Gastrocnemius medialis (tissue), 4 donors: ENCODE measurements at regions not wholly inside any gene's neighbourhood (a gene's known extent, or its start where the extent isn't known, plus 50 kb on each side); places are given as distances from the start of the nearest gene placed in this dataset.

Experiments used
- ATAC-seq, 2 donors: fragments of 150-250 bp; one replicate each; pipeline ENCODE4 v1.9.1; 2016
- DNase-seq, 2 donors: peaks; one replicate each; pipeline ENCODE4 v3.0.0-alpha.2; 2019
- H3K27ac ChIP-seq, 4 donors: fragments of 200-600 bp; sonication (generic); 1 replicate in 1 of 4; 2 replicates in 3 of 4; pipeline ENCODE4 v1.5.1; 2016 to 2018; ENCODE audit warnings: mild to moderate bottlenecking in 2 of 4, moderate library complexity in 1 of 4
- H3K27me3 ChIP-seq, 3 donors: fragments of 200-600 bp; sonication (generic) in 2 of 3; 1 replicate in 1 of 3; 2 replicates in 2 of 3; pipeline versions ENCODE4 v1.5.1 to v1.6.0; 2016 to 2019; ENCODE audit warnings: mild to moderate bottlenecking in 1 of 3, moderate library complexity in 1 of 3
- H3K36me3 ChIP-seq, 2 donors: fragments of 200-600 bp; sonication (generic) in 1 of 2; one replicate each; pipeline ENCODE4 v1.5.1; 2017 to 2018
- H3K4me1 ChIP-seq, 2 donors: fragments of 200-600 bp; sonication (generic) in 1 of 2; one replicate each; pipeline ENCODE4 v1.5.1; 2016 to 2017; ENCODE audit warnings: mild to moderate bottlenecking in 2 of 2
- H3K4me3 ChIP-seq, 4 donors: fragments of 200-600 bp; sonication (generic) in 3 of 4; 1 replicate in 1 of 4; 2 replicates in 3 of 4; pipeline ENCODE4 v1.5.1; 2016 to 2019; ENCODE audit warnings: mild to moderate bottlenecking in 2 of 4
- H3K9me3 ChIP-seq, 3 donors: fragments of 200-600 bp; sonication (generic) in 2 of 3; 1 replicate in 1 of 3; 2 replicates in 2 of 3; pipeline ENCODE4 v1.5.1; 2016 to 2019
- POLR2A ChIP-seq, 2 donors: fragments of 450-650 bp; IDR thresholded peaks; one replicate each; pipeline ENCODE4 v1.6.1; 2017; ENCODE audit warnings: antibody characterized with exemption in 2 of 2, mild to moderate bottlenecking in 2 of 2, moderate library complexity in 2 of 2
- in situ Hi-C, 4 donors: fragments of 200-750 bp; cut with MboI; loops; one replicate each; pipeline versions ENCODE4 v1.15.0 to v1.8.0; 2017; ENCODE audit warnings: low sequenced_read_pairs in 4 of 4
- intact Hi-C: fragments of 100-400 bp; cut with DNase I; formaldehyde crosslinking; loops from one replicate; pipeline ENCODE4 v1.15.1; 2023; ENCODE audit warnings: low total_unique reads
- TF ChIP-seq, protein P1 (sequence below), 5 experiments: fragments of 450-650 bp in 3 of 5; fragments of 200-600 bp in 2 of 5; sonication (generic) in 2 of 5; IDR thresholded peaks in 4 of 5; conservative IDR thresholded peaks in 1 of 5; 1 replicate in 4 of 5; 2 replicates in 1 of 5; pipeline ENCODE4 v1.5.1; 2016 to 2019; ENCODE audit warnings: antibody characterized with exemption in 5 of 5, mild to moderate bottlenecking in 3 of 5, moderate library complexity in 3 of 5

DNA sequence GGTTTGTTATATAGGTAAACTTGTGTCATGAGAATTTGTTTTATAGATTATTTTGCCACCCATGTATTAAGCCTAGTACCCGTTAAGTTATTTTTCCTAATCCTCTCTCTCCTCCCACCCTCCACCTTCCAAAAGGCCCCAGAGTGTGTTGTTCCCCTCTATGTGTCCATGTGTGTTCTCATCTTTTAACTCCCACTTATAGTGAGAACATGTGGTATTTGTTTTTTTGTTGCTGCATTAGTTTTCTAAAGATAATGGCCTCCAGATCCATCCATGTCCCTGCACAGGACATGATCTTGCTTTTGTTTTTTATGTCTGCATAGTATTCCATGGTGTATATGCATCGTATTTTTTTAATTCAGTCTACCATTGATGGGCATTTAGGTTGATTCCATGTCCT is 1075.6 kb upstream of the CNTNAP5 start:
- ATAC-seq (no peak), DNase-seq (no peak)
- Histone ChIP-seq H3K27ac (no peak overlapping the region), H3K4me1 (no peaks in the 10 kb centered on the region), H3K4me3 (no peak overlapping the region), H3K27me3 (no peaks in the 10 kb centered on the region), H3K9me3 (no peaks in the 10 kb centered on the region), H3K36me3 (no peaks in the 10 kb centered on the region)
- intact Hi-C loops: no loop called here
- TF ChIP-seq POLR2A (IDR thresholded peaks at IDR 0.05): no peak
- TF ChIP-seq, protein P1, sequence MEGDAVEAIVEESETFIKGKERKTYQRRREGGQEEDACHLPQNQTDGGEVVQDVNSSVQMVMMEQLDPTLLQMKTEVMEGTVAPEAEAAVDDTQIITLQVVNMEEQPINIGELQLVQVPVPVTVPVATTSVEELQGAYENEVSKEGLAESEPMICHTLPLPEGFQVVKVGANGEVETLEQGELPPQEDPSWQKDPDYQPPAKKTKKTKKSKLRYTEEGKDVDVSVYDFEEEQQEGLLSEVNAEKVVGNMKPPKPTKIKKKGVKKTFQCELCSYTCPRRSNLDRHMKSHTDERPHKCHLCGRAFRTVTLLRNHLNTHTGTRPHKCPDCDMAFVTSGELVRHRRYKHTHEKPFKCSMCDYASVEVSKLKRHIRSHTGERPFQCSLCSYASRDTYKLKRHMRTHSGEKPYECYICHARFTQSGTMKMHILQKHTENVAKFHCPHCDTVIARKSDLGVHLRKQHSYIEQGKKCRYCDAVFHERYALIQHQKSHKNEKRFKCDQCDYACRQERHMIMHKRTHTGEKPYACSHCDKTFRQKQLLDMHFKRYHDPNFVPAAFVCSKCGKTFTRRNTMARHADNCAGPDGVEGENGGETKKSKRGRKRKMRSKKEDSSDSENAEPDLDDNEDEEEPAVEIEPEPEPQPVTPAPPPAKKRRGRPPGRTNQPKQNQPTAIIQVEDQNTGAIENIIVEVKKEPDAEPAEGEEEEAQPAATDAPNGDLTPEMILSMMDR (IDR thresholded peaks at IDR 0.05 in 4 of 5, conservative IDR thresholded peaks at IDR 0.05 in 1 of 5): no peak
- in situ Hi-C loops: no loop called here

DNA sequence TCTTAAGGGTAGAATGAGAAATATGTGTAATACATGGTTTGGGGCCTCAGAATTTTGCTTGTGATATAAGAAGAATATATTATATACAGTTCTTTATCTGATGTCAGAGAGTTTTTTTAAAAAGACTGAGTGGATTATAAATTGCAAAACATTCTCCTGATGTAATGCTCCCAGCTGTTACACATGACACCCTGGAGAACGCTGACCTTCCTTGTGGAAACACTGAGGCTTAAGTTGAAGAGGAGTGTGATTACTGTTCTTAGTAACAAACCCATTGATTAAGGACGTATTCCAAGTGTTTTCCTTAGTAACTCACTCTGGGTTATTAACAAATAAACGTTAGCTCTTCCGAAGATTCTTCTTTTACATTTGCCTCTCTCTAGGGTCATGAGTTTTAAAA is 1069.3 kb upstream of the CNTNAP5 start:
- no peak for TF ChIP-seq POLR2A (IDR thresholded peaks at IDR 0.05)
- TF ChIP-seq, protein P1 (IDR thresholded peaks at IDR 0.05 in 4 of 5, conservative IDR thresholded peaks at IDR 0.05 in 1 of 5): no peak
- in situ Hi-C loops (no loop called here), intact Hi-C loops (no loop called here)
- Histone ChIP-seq H3K27me3 (no peaks in the 10 kb centered on the region), H3K27ac (no peak overlapping the region), H3K36me3 (no peaks in the 10 kb centered on the region), H3K4me1 (no peaks in the 10 kb centered on the region), H3K4me3 (no peak overlapping the region), H3K9me3 (no peaks in the 10 kb centered on the region)
- DNase-seq (no peak), ATAC-seq (no peak)

DNA sequence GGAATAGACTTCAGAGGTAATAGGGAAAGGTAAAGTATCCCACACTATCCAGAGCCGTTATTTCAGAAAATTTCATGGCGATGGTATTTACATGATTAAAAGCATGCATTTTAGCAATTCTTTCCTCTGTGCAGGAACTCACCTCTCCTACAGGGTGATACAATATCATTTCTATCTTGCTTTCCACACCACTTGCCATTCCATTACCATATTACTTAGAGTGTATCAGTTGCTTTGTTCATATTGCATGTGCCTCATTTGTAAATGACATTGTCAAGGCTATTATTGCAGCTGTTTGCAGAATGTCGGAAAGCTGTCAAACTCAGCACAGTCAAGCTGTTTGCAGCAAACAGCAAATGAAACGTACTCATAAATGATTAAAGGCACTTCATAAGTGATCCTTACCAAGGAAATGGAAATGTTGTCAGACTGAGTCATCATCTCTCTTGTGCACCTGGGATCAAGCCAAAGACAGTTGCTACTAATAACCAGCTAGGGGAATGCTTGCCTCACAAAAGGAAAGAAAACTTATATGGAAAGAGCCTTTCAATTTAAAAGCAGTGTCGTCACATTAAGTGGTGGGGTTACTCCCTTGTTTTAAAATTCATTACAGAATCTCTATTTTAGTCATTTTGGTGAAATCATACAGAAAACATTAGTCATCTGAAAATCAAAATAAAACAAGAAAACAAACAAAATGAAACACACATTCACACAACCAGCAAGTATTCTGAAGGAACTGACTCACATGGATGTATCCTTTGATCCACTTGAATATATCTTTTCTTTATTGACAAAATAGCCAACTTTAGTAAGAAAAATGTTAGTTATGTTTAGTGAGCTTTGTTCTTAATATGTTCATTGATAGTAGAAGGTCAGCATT is 1064.1 kb upstream of the CNTNAP5 start:
- intact Hi-C loops (no loop called here), in situ Hi-C loops (no loop called here)
- TF ChIP-seq, protein P1 (IDR thresholded peaks at IDR 0.05 in 4 of 5, conservative IDR thresholded peaks at IDR 0.05 in 1 of 5): no peak
- TF ChIP-seq POLR2A (IDR thresholded peaks at IDR 0.05): no peak
- ATAC-seq: no peak
- Histone ChIP-seq H3K27me3 (no peaks in the 10 kb centered on the region), H3K27ac (no peak overlapping the region), H3K36me3 (no peaks in the 10 kb centered on the region), H3K4me3 (no peak overlapping the region), H3K9me3 (no peaks in the 10 kb centered on the region), H3K4me1 (no peaks in the 10 kb centered on the region)
- DNase-seq: no peak

DNA sequence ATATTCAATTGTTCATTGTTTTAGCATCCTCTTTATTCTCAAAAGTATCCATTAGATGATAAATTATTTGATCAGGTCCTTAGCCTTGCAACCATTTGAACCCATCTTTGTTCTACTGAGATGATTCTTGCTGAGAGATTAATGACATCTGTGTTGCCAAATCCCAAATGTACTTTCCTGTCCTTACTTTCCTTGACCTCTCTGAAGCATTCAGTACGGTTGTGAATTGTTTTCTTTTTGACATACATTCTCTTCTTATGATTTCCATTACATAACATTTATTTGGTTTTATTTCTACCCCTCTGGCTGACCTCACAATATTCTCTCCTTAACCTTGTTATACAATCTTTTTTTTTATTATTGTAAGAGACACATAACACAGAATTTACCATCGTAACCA is 1058.6 kb upstream of the CNTNAP5 start:
- Histone ChIP-seq H3K4me3 (no peak overlapping the region), H3K27ac (no peak overlapping the region), H3K27me3 (no peaks in the 10 kb centered on the region), H3K36me3 (no peaks in the 10 kb centered on the region), H3K4me1 (no peaks in the 10 kb centered on the region), H3K9me3 (no peaks in the 10 kb centered on the region)
- DNase-seq (no peak), ATAC-seq (no peak)
- TF ChIP-seq, protein P1 (IDR thresholded peaks at IDR 0.05 in 4 of 5, conservative IDR thresholded peaks at IDR 0.05 in 1 of 5): no peak
- no peak for TF ChIP-seq POLR2A (IDR thresholded peaks at IDR 0.05)
- in situ Hi-C loops (no loop called here), intact Hi-C loops (no loop called here)
